ENCODE measurements at regions not wholly inside any gene's neighbourhood (a gene's known extent, or its start where the extent isn't known, plus 50 kb on each side); places are given as distances from the start of the nearest gene placed in this dataset.

- TF ChIP-seq POLR2A (IDR thresholded peaks at IDR 0.05) (no peak), CTCF (IDR thresholded peaks at IDR 0.05) (no peak)
Measured at GRCh38 chr4:90057091-90057490, 70.1 kb upstream of the CCSER1 start.
